Mucosa of rectum (tissue), 2 donors: ENCODE measurements at regions not wholly inside any gene's neighbourhood (a gene's known extent, or its start where the extent isn't known, plus 50 kb on each side); places are given as distances from the start of the nearest gene placed in this dataset.

ENCODE experiments used
- H3K27ac ChIP-seq, 2 donors: one replicate each; pipeline ENCODE4 v1.7.0; 2013; ENCODE audit warnings: inconsistent platforms in 2 of 2, low read depth in 2 of 2, low read length in 2 of 2
- H3K27me3 ChIP-seq, 2 donors: one replicate each; pipeline ENCODE4 v1.7.0; 2013; ENCODE audit warnings: low read length in 2 of 2; ENCODE audit not compliant: control insufficient read depth in 2 of 2, insufficient read depth in 2 of 2
- H3K36me3 ChIP-seq, 2 donors: one replicate each; pipeline ENCODE4 v1.7.0; 2013; ENCODE audit warnings: low read length in 2 of 2; ENCODE audit not compliant: control insufficient read depth in 2 of 2, insufficient read depth in 2 of 2
- H3K4me1 ChIP-seq, 2 donors: one replicate each; pipeline ENCODE4 v1.7.0; 2013; ENCODE audit warnings: low read length in 2 of 2, mild to moderate bottlenecking in 1 of 2; ENCODE audit not compliant: control insufficient read depth in 2 of 2, insufficient read depth in 2 of 2
- H3K4me3 ChIP-seq, 2 donors: one replicate each; pipeline ENCODE4 v1.7.0; 2013; ENCODE audit warnings: low read length in 2 of 2
- H3K9ac ChIP-seq, 2 donors: one replicate each; pipeline ENCODE4 v1.7.0; 2013; ENCODE audit warnings: low read length in 2 of 2, low read depth in 1 of 2, mild to moderate bottlenecking in 1 of 2
- H3K9me3 ChIP-seq, 2 donors: one replicate each; pipeline ENCODE4 v1.7.0; 2013; ENCODE audit warnings: low read length in 2 of 2; ENCODE audit not compliant: control insufficient read depth in 2 of 2
- donor health status: healthy.
- donor health status: Normal muscosa, but diverticular disease.

DNA sequence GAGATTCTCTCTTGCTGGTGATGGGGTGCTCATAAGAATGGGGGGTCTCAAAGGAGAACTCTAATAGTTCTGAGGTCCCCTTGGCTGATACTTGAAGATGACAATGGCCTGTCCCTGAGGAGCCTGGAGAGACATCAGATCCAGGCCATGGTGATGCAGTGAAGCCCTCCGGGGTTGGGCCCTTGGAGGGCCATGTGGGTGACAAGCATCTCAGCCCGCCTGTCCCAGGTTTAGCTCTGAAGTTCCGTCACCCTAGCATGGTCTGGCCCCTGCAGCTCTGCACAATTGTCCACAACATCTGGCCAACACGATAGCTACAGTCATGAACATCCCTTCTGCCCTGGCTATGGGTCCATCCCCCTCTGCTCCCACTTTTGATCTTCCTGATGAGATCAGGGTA lies 202.8 kb upstream of the HS6ST1 start:
- H3K4me1 ChIP-seq, result no peaks in the 10 kb centered on the region
- no peaks in the 10 kb centered on the region for H3K27me3 ChIP-seq
- no peaks in the 10 kb centered on the region for H3K9me3 ChIP-seq
- no peak overlapping the region for H3K9ac ChIP-seq
- no peaks in the 10 kb centered on the region for H3K36me3 ChIP-seq
- no peak overlapping the region for H3K4me3 ChIP-seq
- no peak overlapping the region for H3K27ac ChIP-seq

DNA sequence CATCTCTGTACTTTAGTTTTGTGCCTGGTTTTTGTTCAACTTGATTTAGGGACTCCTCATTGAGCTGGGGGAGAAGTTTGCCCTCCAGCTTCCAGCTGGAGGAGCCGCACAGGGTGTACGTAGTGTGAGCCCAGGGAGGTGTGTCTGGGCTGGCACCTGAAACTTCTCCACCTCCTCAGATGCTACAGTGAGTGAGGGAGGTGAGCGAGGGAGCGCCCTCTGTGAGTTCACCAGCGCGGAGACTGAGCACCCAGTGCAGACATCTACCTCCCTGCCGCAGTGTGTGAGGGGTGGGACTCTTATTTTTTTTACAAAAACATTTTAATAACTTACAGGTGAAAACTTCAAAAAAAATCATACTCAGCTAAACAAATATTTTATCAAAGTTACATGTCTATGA lies 204.2 kb upstream of the HS6ST1 start:
- Histone ChIP-seq H3K27ac (no peak overlapping the region), H3K9ac (no peak overlapping the region), H3K9me3 (no peaks in the 10 kb centered on the region), H3K27me3 (no peaks in the 10 kb centered on the region), H3K4me1 (no peaks in the 10 kb centered on the region), H3K36me3 (no peaks in the 10 kb centered on the region), H3K4me3 (no peak overlapping the region)

DNA sequence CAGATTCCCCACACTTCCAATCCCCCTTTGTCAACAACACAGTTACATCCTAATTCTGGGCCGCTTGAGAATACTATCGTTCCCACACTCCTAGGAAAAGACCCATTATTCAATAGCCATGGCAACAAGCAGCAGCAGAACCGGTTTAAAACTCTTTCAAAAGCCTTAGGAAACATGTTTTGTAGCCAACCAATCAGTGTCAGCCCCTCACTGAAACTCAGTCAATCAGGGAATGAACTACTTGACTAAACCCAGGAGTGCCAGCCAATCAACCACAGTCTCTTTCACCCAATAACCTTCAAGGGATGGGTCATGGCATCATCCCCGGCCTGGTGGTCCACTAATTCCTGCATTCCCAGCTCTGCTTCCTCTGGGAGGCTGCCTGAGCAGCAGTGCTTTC lies 204.8 kb upstream of the HS6ST1 start:
- no peaks in the 10 kb centered on the region for H3K4me1 ChIP-seq
- no peaks in the 10 kb centered on the region for H3K36me3 ChIP-seq
- H3K27ac ChIP-seq, result no peak overlapping the region
- H3K4me3 ChIP-seq, result no peak overlapping the region
- no peaks in the 10 kb centered on the region for H3K27me3 ChIP-seq
- H3K9me3 ChIP-seq, result no peaks in the 10 kb centered on the region
- no peak overlapping the region for H3K9ac ChIP-seq

DNA sequence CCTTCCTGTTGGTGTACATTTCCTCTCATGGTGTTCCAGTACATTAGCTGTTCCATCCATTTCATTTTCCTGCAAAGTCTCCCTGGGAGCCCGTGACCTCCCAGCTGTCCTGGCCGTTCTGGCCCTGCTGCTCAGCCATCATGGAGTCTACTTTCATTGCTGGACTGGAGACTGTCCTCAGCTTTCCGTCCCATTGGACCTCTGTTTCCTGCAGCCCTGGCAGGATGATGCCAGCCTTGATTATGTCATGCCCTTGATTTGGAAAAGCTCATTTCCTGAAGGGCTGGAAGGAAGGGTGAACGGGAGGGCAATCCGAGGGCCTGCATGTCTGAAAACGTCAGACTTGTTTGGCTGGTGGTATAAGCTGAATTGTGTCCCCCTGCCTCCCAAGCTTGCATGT lies 205.5 kb upstream of the HS6ST1 start:
- H3K27ac ChIP-seq, result no peak overlapping the region
- no peak overlapping the region for H3K4me3 ChIP-seq
- H3K4me1 ChIP-seq, result no peaks in the 10 kb centered on the region
- H3K36me3 ChIP-seq, result no peaks in the 10 kb centered on the region
- no peak overlapping the region for H3K9ac ChIP-seq
- no peaks in the 10 kb centered on the region for H3K27me3 ChIP-seq
- no peaks in the 10 kb centered on the region for H3K9me3 ChIP-seq

DNA sequence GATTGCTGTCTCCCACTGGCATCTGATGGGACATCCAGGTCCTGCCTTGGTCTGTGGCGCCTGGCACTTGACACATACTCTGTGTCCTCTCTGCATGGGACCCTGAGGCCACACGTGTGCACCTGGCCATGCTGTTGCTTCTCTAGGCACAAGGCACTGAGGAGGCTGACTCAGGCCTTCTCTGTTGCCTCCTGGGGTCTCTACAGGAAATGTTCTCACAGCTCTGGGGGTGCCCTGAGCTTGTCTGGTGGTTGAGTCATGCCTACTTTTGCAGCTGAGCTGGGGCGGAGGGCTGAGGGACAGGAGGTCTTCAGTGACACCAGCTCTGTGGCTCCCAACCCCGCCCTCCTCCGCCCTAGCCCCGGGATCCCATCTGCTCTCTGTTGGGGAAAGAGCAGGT lies 207.0 kb upstream of the HS6ST1 start:
- Histone ChIP-seq H3K4me3 (no peak overlapping the region), H3K9ac (no peak overlapping the region), H3K9me3 (no peaks in the 10 kb centered on the region), H3K4me1 (no peaks in the 10 kb centered on the region), H3K36me3 (no peaks in the 10 kb centered on the region), H3K27me3 (no peaks in the 10 kb centered on the region), H3K27ac (no peak overlapping the region)

DNA sequence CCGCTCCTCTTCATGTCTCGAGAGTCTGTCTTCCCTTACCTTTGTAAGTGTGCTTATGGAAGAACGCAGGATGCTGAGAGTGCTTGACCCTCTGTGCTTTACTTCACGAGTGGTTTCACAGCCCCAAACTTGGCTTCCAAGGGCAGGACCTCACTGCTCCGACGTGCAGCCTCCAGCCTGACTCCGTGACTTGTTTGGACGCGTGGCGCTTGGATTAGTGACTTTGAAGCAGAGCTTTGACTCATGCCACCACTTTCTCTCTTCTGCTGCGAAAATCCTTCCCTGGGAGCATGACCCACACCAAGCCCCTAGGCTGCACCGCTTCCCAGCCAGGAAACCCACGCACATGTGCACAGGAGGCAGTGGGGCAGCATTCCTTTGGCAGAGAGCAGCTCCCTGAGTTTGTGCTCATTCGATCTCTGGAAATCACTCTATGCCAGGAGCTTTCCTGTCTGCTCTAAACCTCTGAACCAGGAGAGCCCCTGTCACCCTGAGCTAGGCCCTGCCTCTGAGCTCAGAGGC lies 207.8 kb upstream of the HS6ST1 start:
- H3K4me3 ChIP-seq, result no peak overlapping the region
- H3K36me3 ChIP-seq, result no peaks in the 10 kb centered on the region
- no peaks in the 10 kb centered on the region for H3K9me3 ChIP-seq
- H3K9ac ChIP-seq, result no peak overlapping the region
- no peak overlapping the region for H3K27ac ChIP-seq
- H3K27me3 ChIP-seq, result no peaks in the 10 kb centered on the region
- no peaks in the 10 kb centered on the region for H3K4me1 ChIP-seq

DNA sequence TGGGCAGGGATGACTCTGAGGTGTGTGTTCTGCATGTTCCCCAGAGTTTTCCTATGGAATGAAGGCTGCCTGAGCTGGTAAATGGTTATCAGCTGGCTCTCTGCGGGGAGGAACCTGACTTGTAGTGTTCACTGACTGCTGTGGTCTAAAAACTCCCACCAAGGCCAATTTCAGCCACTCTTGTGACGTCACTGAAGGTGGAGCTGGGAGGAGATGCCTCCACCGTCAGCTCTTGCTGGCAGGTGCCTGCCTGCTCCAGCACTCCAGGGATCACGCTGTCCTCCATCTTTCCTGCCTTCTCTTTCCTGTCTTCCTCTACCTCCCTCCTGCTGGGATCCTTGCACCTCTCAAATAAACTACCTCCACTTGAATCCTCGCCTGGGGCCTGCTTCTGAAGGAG lies 209.5 kb upstream of the HS6ST1 start:
- H3K27me3 ChIP-seq, result peaks cover 0 to under 1% of the 10 kb centered on the region in 2 donors
- no peak overlapping the region for H3K4me3 ChIP-seq
- no peak overlapping the region for H3K27ac ChIP-seq
- no peak overlapping the region for H3K9ac ChIP-seq
- no peaks in the 10 kb centered on the region for H3K36me3 ChIP-seq
- H3K4me1 ChIP-seq, result no peaks in the 10 kb centered on the region
- no peaks in the 10 kb centered on the region for H3K9me3 ChIP-seq

DNA sequence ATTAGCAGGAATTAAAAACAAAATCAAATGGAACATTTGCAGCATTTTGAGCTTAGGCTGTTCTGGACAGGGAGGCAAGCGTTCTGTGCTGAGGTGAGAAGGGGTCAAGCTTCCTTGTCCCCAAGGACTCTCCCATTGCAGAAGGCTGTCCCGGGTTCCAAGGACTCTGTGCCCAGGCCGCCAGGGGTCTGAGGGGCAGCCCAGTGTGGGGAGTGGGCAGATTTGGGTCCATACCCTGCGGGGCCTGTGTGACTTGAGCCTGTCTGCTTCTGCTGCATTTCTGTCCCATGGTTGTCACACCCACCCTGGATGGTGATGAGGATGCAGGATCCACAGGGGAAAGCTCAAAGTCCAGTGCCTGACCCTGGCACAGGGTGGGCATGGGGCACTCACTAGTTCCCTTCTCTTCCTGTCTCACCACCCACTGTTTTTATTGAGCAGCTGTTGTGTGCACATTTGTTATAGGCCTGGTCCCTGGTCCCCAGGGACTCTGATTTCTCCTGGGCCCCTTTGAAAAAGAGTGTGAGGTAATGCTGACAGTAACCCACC lies 211.4 kb upstream of the HS6ST1 start:
- H3K4me1 ChIP-seq, result no peaks in the 10 kb centered on the region
- no peak overlapping the region for H3K4me3 ChIP-seq
- no peaks in the 10 kb centered on the region for H3K36me3 ChIP-seq
- H3K27me3 ChIP-seq, result peaks cover 0 to 2% of the 10 kb centered on the region in 2 donors
- H3K27ac ChIP-seq, result no peak overlapping the region
- no peak overlapping the region for H3K9ac ChIP-seq
- H3K9me3 ChIP-seq, result no peaks in the 10 kb centered on the region

DNA sequence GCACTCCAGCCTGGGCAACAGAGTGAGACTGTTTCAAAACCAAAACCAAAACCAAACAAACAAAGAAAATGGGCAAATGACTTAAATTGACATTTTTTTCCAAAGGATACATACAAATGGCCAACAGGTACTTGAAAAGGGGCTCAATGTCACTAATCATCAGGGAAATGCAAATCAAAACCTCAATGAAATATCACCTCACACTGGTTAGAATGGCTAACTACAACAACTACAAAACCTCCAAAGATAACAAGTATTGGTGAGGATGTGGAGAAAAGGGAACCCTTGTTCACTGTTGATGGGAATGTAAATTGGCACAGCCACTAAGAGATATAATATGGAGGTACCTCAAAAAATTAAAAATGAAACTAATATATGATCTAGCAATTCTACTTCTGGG lies 213.2 kb upstream of the HS6ST1 start:
- Histone ChIP-seq H3K36me3 (no peaks in the 10 kb centered on the region), H3K9me3 (no peaks in the 10 kb centered on the region), H3K27me3 (peaks cover 0 to 2% of the 10 kb centered on the region in 2 donors), H3K4me3 (no peak overlapping the region), H3K27ac (no peak overlapping the region), H3K4me1 (no peaks in the 10 kb centered on the region), H3K9ac (no peak overlapping the region)

DNA sequence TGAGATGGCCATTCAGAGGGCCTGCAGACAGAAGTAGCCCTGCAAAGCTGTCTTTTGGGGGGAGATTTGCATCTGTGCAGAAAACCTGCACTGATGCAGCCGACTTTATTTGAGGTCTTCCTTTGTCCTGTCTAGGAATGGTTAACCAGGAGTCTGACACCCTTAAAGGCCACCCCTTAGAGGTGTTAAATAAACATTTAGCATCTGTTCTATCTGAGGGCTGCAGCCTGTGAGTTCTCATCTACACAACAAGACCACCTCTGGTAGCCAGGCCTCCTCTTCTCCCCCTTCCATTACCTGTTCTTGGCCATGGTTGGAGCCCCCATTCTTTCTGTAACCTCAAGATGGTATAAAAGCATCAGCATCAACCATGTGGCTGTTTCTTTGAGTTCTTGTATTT lies 214.4 kb upstream of the HS6ST1 start:
- Histone ChIP-seq H3K36me3 (no peaks in the 10 kb centered on the region), H3K9me3 (no peaks in the 10 kb centered on the region), H3K27me3 (peaks cover 0 to 2% of the 10 kb centered on the region in 2 donors), H3K9ac (no peak overlapping the region), H3K4me3 (no peak overlapping the region), H3K4me1 (no peaks in the 10 kb centered on the region), H3K27ac (no peak overlapping the region)
